ENCODE measurements at regions not wholly inside any gene's neighbourhood (a gene's known extent, or its start where the extent isn't known, plus 50 kb on each side); places are given as distances from the start of the nearest gene placed in this dataset.

GRCh38 chr14:58796242-58797009 is 158.7 kb downstream of the DACT1 start:
- H3K36me3 ChIP-seq (ENCODE audit: control insufficient read depth, insufficient read depth, low read length) = no peaks in the 10 kb centered on the region
- H3K4me1 ChIP-seq (ENCODE audit: control insufficient read depth, insufficient read depth, low read length) = no peaks in the 10 kb centered on the region
- H3K27ac ChIP-seq (ENCODE audit: low read depth, low read length) = no peak overlapping the region

GRCh38 chr14:58797010-58797429 is 159.3 kb downstream of the DACT1 start:
- no peak overlapping the region for H3K9ac ChIP-seq (ENCODE audit: low read length)
- no peaks in the 10 kb centered on the region for H3K36me3 ChIP-seq (ENCODE audit: control insufficient read depth, insufficient read depth, low read length)

More at GRCh38 chr14:58796242-58797009, 158.7 kb downstream of the DACT1 start:
- Histone ChIP-seq H3K9ac (ENCODE audit: low read length) (no peak overlapping the region), H3K4me3 (ENCODE audit: low read length) (no peak overlapping the region), H3K27me3 (ENCODE audit: control insufficient read depth, insufficient read depth, low read length) (no peaks in the 10 kb centered on the region)

DNA sequence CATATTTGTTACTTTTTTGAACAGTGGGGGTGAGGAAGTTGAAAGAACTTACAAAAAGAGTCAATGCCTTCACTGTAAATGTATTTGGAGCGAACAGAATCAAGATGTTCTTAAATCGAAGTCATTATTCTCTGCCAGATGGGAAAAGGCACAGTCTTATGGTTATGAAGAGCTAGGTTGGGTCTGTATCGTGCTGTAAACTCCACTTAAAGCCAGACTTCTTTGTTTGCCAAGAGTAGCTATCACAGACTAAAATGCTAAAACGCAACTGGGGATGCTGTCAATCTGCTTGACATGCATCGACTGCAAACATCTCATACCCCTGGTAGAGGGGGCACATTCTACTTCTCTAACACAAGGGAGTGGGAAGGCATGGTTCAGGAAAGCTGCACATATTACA is 160.4 kb downstream of the DACT1 start:
- Histone ChIP-seq H3K27ac (ENCODE audit: low read depth, low read length) (no peak overlapping the region), H3K4me1 (ENCODE audit: control insufficient read depth, insufficient read depth, low read length) (no peaks in the 10 kb centered on the region), H3K9ac (ENCODE audit: low read length) (no peak overlapping the region), H3K4me3 (ENCODE audit: low read length) (no peak overlapping the region), H3K27me3 (ENCODE audit: control insufficient read depth, insufficient read depth, low read length) (no peaks in the 10 kb centered on the region), H3K36me3 (ENCODE audit: control insufficient read depth, insufficient read depth, low read length) (no peaks in the 10 kb centered on the region)

More at GRCh38 chr14:58797010-58797429, 159.3 kb downstream of the DACT1 start:
- no peak overlapping the region for H3K4me3 ChIP-seq (ENCODE audit: low read length)
- no peak overlapping the region for H3K27ac ChIP-seq (ENCODE audit: low read depth, low read length)
- H3K27me3 ChIP-seq (ENCODE audit: control insufficient read depth, insufficient read depth, low read length) = no peaks in the 10 kb centered on the region
- no peaks in the 10 kb centered on the region for H3K4me1 ChIP-seq (ENCODE audit: control insufficient read depth, insufficient read depth, low read length)

DNA sequence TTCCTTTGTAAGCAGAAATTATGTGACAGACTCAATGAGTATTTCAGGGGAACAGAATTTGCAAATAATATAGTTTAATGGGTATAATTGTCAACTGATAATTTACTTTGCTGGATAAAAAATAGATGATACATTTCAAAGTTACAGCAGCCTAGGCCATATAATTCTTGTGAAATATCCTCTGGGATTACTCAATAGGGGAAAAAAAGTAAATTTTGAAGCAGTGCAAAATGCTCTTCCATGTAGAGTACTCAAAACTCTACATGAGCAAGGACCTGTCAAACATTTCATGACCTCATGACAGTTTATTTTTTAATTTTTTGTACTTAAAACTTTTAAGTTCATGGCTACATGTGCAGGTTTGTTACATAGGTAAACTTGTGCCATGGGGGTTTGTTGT is 163.3 kb downstream of the DACT1 start:
- no peak overlapping the region for H3K9ac ChIP-seq (ENCODE audit: low read length)
- no peaks in the 10 kb centered on the region for H3K4me1 ChIP-seq (ENCODE audit: control insufficient read depth, insufficient read depth, low read length)
- H3K4me3 ChIP-seq (ENCODE audit: low read length) = no peak overlapping the region
- H3K27me3 ChIP-seq (ENCODE audit: control insufficient read depth, insufficient read depth, low read length) = no peaks in the 10 kb centered on the region
- H3K36me3 ChIP-seq (ENCODE audit: control insufficient read depth, insufficient read depth, low read length) = no peaks in the 10 kb centered on the region
- no peak overlapping the region for H3K27ac ChIP-seq (ENCODE audit: low read depth, low read length)

DNA sequence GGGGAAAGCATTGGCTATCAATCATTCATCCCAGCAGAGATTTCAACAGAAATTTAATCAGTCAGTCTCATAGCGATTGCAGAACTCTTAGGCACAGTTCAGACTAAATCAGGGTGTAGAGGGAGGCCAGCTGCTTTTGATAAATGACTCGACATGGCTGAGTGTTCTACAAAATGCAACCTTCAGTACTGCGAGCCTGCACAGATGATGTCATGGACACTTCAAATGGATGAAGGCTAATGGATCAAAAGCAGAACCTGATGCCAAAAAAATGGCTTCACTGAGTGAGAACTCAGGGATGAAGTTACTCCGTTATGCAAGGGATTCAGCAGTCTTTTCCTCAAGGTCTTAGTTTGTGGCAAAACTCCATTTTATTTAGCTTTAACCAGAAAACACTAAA is 167.3 kb downstream of the DACT1 start:
- no peaks in the 10 kb centered on the region for H3K4me1 ChIP-seq (ENCODE audit: control insufficient read depth, insufficient read depth, low read length)
- no peak overlapping the region for H3K27ac ChIP-seq (ENCODE audit: low read depth, low read length)
- H3K4me3 ChIP-seq (ENCODE audit: low read length) = no peak overlapping the region
- H3K27me3 ChIP-seq (ENCODE audit: control insufficient read depth, insufficient read depth, low read length) = no peaks in the 10 kb centered on the region
- H3K36me3 ChIP-seq (ENCODE audit: control insufficient read depth, insufficient read depth, low read length) = no peaks in the 10 kb centered on the region
- H3K9ac ChIP-seq (ENCODE audit: low read length) = no peak overlapping the region

DNA sequence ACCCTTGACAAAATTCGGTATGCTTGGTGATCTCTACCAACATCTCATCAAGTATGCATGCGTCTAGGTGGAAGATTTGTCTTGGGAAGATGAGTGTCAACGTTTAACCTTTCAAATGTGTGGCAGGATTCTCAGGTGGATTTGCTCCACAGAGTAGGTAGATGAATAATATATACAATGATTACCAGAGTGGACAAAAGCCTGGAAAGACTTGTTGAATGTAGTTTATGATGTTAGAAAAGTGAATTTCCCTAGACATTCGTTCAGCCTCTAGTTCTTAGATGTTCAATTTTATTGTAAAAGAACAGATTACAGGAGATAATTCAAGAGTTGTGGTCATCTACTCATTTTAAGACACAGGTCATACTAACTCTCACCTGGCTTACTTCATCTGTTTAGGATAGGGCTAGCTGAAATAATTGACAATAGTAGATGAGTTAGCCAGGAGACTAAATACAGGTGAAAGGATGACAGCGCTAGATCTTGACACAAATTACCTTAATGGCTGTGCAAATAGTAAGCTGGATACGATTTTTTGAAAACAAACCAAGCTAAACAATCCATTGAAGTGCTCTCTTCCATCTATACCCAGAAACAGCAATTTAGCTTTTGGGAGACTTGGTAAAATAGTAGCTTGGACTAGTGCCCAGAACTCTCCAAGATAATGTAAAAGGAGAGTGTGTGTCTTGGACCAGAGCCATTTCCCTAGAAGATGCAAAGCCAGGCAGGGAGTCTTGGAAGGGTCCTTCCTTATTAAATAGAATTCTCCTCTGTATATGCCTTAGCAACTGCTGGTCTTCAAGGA is 168.0 kb downstream of the DACT1 start:
- no peaks in the 10 kb centered on the region for H3K4me1 ChIP-seq (ENCODE audit: control insufficient read depth, insufficient read depth, low read length)
- no peaks in the 10 kb centered on the region for H3K36me3 ChIP-seq (ENCODE audit: control insufficient read depth, insufficient read depth, low read length)
- H3K27me3 ChIP-seq (ENCODE audit: control insufficient read depth, insufficient read depth, low read length) = no peaks in the 10 kb centered on the region
- no peak overlapping the region for H3K27ac ChIP-seq (ENCODE audit: low read depth, low read length)
- no peak overlapping the region for H3K4me3 ChIP-seq (ENCODE audit: low read length)
- no peak overlapping the region for H3K9ac ChIP-seq (ENCODE audit: low read length)

DNA sequence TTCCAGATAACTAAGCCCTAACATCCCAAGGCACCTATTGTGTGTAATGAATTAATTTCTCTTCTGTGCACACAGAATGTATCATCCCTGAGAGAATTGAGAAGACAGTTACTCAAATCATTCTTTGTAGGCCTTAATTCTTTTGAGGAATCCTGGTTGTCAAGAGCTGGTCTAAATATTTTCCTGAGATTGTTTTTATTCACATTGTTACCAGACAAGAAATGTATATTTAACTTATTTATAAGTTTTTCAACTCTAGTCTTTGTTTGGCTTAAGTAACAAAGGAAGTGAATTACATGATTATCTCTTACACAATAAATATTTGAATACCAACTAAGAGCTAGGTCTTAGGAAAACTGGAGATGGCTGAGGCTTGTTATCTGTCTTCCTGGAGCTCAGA is 169.4 kb downstream of the DACT1 start:
- Histone ChIP-seq H3K27me3 (ENCODE audit: control insufficient read depth, insufficient read depth, low read length) (no peaks in the 10 kb centered on the region), H3K9ac (ENCODE audit: low read length) (no peak overlapping the region), H3K27ac (ENCODE audit: low read depth, low read length) (no peak overlapping the region), H3K36me3 (ENCODE audit: control insufficient read depth, insufficient read depth, low read length) (no peaks in the 10 kb centered on the region), H3K4me3 (ENCODE audit: low read length) (no peak overlapping the region), H3K4me1 (ENCODE audit: control insufficient read depth, insufficient read depth, low read length) (no peaks in the 10 kb centered on the region)

DNA sequence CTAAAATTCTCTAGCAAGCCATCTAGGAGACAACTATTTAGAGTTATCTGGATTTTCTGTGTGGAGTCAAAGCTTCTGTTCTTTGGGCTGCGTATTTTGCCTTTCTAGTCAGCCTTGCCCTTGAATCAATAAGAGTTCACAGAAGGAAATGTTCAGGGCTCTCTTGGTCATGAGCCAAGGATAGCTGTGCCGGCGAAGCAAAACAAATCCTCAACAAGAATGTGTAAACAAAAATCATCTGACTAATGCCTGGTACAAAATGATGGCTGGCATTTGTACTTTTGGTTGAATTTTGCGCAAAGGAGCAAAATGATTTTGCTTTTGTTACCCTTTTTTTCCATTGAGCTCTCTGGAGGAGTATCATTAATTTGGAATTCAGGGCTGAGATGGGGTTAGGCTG is 171.1 kb downstream of the DACT1 start:
- Histone ChIP-seq H3K9ac (ENCODE audit: low read length) (no peak overlapping the region), H3K27me3 (ENCODE audit: control insufficient read depth, insufficient read depth, low read length) (no peaks in the 10 kb centered on the region), H3K36me3 (ENCODE audit: control insufficient read depth, insufficient read depth, low read length) (no peaks in the 10 kb centered on the region), H3K4me1 (ENCODE audit: control insufficient read depth, insufficient read depth, low read length) (no peaks in the 10 kb centered on the region), H3K4me3 (ENCODE audit: low read length) (no peak overlapping the region), H3K27ac (ENCODE audit: low read depth, low read length) (no peak overlapping the region)

DNA sequence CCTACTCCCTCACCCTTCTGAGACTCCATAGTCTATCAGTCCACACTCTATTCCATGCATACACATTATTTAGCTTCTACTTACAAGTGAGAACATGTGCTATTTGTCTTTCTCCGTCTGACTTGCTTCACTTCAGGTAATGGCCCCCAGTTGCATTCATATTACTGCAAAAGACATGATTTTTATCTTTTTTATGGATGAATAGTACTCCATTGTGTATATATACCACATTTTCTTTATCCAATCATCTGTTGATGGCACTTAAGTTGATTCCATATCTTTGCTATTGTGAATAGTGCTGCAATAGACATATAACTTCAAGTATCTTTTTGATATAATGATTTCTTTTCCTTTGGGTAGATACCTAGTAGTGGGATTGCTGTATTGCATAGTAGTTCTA is 171.8 kb downstream of the DACT1 start:
- H3K27ac ChIP-seq (ENCODE audit: low read depth, low read length) = no peak overlapping the region
- no peaks in the 10 kb centered on the region for H3K27me3 ChIP-seq (ENCODE audit: control insufficient read depth, insufficient read depth, low read length)
- no peak overlapping the region for H3K4me3 ChIP-seq (ENCODE audit: low read length)
- no peaks in the 10 kb centered on the region for H3K36me3 ChIP-seq (ENCODE audit: control insufficient read depth, insufficient read depth, low read length)
- H3K4me1 ChIP-seq (ENCODE audit: control insufficient read depth, insufficient read depth, low read length) = no peaks in the 10 kb centered on the region
- no peak overlapping the region for H3K9ac ChIP-seq (ENCODE audit: low read length)

DNA sequence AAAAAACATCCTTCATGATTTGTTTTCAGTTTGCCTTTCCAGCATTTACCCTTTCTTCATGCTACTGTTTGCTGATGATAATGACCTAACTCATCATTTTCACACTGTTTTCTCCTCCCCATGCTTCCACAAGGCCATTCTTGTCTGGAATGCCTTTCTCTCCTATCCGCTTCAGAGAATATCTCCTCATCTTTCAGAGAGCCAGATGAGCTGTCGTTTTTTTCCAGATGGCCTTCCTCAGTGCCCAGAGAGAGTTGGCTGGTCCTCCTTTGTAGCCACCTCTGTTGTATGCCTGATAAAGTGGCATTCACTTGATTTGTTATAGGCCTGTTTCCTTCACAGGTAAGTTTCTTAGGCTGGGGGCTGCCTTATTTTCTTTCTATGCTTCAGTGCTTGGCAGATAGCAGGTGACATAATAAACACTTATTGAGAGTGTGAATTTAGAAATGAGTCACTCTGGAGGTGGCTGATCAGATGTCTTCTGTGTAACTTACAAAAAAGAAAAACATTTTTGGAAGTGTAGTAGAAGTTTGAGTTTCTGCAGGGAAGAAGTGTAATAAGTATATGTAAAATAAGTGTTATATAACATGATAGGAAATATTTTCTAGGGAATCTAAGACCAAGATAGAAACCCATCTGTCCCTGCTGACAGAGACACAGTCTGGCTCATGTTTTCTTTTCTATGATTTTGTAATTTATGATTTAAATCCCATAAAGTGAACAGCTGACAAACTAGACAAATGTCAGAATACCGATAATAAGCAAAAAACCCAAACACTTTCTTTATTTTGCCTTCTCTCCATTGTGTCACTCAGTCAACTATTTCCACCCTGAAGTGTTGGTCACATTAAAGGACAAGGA is 174.5 kb downstream of the DACT1 start:
- Histone ChIP-seq H3K4me3 (ENCODE audit: low read length) (no peak overlapping the region), H3K27ac (ENCODE audit: low read depth, low read length) (no peak overlapping the region), H3K4me1 (ENCODE audit: control insufficient read depth, insufficient read depth, low read length) (no peaks in the 10 kb centered on the region), H3K9ac (ENCODE audit: low read length) (no peak overlapping the region), H3K36me3 (ENCODE audit: control insufficient read depth, insufficient read depth, low read length) (no peaks in the 10 kb centered on the region), H3K27me3 (ENCODE audit: control insufficient read depth, insufficient read depth, low read length) (no peaks in the 10 kb centered on the region)

GRCh38 chr14:58813745-58814144 is 176.0 kb downstream of the DACT1 start:
- no peak overlapping the region for H3K4me3 ChIP-seq (ENCODE audit: low read length)
- H3K4me1 ChIP-seq (ENCODE audit: control insufficient read depth, insufficient read depth, low read length) = no peaks in the 10 kb centered on the region
- no peaks in the 10 kb centered on the region for H3K27me3 ChIP-seq (ENCODE audit: control insufficient read depth, insufficient read depth, low read length)
- no peak overlapping the region for H3K27ac ChIP-seq (ENCODE audit: low read depth, low read length)
- H3K36me3 ChIP-seq (ENCODE audit: control insufficient read depth, insufficient read depth, low read length) = no peaks in the 10 kb centered on the region
- H3K9ac ChIP-seq (ENCODE audit: low read length) = no peak overlapping the region

DNA sequence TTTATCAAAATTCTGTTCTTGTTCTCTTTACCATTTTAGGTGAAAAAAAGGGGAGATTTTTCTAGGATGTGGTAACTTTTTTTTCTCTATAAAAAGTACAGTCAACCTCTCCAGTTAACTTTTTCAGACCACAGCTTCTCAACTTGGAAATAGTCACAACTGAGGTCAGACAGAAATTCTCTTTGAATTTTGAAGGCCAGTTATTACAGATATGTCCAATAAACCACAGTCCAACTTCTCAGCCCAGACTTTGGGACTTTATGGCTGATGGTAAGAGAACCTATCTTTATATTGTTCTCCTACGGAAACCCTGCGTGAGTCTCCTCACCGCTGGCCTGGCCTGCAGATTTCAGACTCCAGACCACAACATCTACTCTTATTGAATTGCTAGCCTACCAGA is 176.7 kb downstream of the DACT1 start:
- no peaks in the 10 kb centered on the region for H3K36me3 ChIP-seq (ENCODE audit: control insufficient read depth, insufficient read depth, low read length)
- no peak overlapping the region for H3K4me3 ChIP-seq (ENCODE audit: low read length)
- H3K4me1 ChIP-seq (ENCODE audit: control insufficient read depth, insufficient read depth, low read length) = no peaks in the 10 kb centered on the region
- no peak overlapping the region for H3K9ac ChIP-seq (ENCODE audit: low read length)
- H3K27ac ChIP-seq (ENCODE audit: low read depth, low read length) = no peak overlapping the region
- H3K27me3 ChIP-seq (ENCODE audit: control insufficient read depth, insufficient read depth, low read length) = no peaks in the 10 kb centered on the region
